ENCODE measurements at regions not wholly inside any gene's neighbourhood (a gene's known extent, or its start where the extent isn't known, plus 50 kb on each side); places are given as distances from the start of the nearest gene placed in this dataset.

- Histone ChIP-seq H3K4me3 (replicated peaks; ENCODE audit: low read depth, low read length) (no peak overlapping the region), H3K27me3 (replicated peaks; ENCODE audit: control insufficient read depth, insufficient read depth, low read length) (no peaks in the 10 kb centered on the region; the same call in 1 of the 2 replicates), H3K36me3 (ENCODE audit: control insufficient read depth, insufficient read depth, low read length) (no peaks in the 10 kb centered on the region)
- no peak for DNase-seq (ENCODE audit: extremely low read depth, insufficient read length)
- no peak for TF ChIP-seq CTCF (IDR thresholded peaks at IDR 0.05; ENCODE audit: insufficient read depth, low read length, poor library complexity, severe bottlenecking)
Measured at GRCh38 chr2:238632181-238633060, 205.7 kb downstream of the ASB1 start.

DNA sequence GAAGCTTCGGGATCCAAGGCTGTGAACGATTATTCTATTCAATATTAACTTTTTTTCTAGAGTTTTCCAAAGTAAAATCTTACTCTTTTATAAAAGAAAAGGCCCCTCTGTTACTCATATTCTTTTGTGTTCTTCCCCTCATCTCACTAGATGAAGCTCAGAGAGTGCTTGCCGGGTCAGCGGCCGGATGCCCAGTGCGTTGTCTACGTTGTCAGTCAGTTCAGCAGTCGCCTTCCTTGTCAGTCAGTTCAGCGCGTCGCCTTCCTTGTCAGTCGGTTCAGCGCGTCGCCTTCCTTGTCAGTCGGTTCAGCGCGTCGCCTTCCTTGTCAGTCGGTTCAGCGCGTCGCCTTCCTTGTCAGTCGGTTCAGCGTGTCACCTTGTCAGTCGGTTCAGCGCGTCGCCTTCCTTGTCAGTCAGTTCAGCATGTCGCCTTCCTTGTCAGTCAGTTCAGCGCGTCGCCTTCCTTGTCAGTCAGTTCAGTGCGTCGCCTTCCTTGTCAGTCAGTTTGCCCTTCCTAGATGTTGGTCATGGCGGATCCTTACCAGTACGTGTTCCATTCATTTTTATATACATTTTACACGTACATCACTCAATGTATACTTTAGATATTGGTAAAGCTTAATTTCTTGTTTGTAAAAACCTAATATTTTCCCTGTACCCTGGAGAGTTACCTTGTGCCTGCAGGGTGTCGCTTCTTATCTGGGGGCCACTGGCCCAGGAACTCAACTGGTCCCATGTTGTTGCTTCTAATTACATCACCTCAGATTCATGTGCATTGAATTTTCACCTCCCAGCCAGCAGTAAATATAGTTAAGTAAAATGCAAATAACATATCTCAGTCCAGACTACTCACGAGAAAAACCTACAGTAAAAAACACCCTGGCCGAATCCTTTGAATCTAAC, 206.9 kb downstream of the ASB1 start:
- no peak overlapping the region for H3K4me3 ChIP-seq (replicated peaks; ENCODE audit: low read depth, low read length)
- H3K36me3 ChIP-seq (ENCODE audit: control insufficient read depth, insufficient read depth, low read length) = no peaks in the 10 kb centered on the region
- TF ChIP-seq CTCF (IDR thresholded peaks at IDR 0.05; ENCODE audit: insufficient read depth, low read length, poor library complexity, severe bottlenecking) = no peak
- no peak for DNase-seq (ENCODE audit: extremely low read depth, insufficient read length)
- no peaks in the 10 kb centered on the region; the same call in 1 of the 2 replicates for H3K27me3 ChIP-seq (replicated peaks; ENCODE audit: control insufficient read depth, insufficient read depth, low read length)

DNA sequence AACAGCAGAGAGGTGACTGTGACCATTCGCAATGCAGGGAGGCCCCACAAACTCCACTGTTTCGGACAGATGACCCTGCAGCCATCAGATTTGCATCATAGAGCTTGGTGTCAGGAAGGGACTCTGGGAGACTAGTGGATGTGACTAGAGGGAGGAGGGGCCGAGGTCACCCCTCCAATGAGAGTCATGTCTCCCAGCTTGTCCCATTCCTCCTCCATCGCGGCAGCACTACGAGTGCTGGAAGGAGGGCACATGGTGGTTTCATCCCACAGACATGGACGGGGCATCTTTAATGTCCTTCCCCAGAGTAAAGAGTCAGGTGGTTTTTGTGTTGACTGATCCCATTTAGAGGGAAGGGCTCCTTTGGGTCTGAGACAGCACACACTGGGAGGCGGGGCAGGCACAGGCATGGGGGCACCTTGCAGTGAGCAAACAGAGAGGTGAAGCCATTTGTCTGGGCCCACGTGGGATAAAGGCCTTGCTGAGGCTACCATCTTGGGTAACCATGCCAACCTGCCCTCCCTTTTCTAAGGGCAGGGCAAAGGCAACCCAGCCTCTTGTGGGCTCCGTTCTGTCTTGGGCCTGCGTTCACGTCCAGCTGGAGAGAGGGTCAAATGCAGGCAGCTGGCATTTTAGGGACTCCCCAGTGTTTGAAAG, 208.1 kb downstream of the ASB1 start:
- H3K36me3 ChIP-seq (ENCODE audit: control insufficient read depth, insufficient read depth, low read length) = no peaks in the 10 kb centered on the region
- no peaks in the 10 kb centered on the region; the same call in none of the 2 replicates for H3K27me3 ChIP-seq (replicated peaks; ENCODE audit: control insufficient read depth, insufficient read depth, low read length)
- no peak for DNase-seq (ENCODE audit: extremely low read depth, insufficient read length)
- H3K4me3 ChIP-seq (replicated peaks; ENCODE audit: low read depth, low read length) = no peak overlapping the region
- TF ChIP-seq CTCF (IDR thresholded peaks at IDR 0.05; ENCODE audit: insufficient read depth, low read length, poor library complexity, severe bottlenecking) = no peak

- no peak for DNase-seq (ENCODE audit: extremely low read depth, insufficient read length)
- no peaks in the 10 kb centered on the region for H3K36me3 ChIP-seq (ENCODE audit: control insufficient read depth, insufficient read depth, low read length)
- no peaks in the 10 kb centered on the region; the same call in 1 of the 2 replicates for H3K27me3 ChIP-seq (replicated peaks; ENCODE audit: control insufficient read depth, insufficient read depth, low read length)
- TF ChIP-seq CTCF (IDR thresholded peaks at IDR 0.05; ENCODE audit: insufficient read depth, low read length, poor library complexity, severe bottlenecking) = no peak
- H3K4me3 ChIP-seq (replicated peaks; ENCODE audit: low read depth, low read length) = no peak overlapping the region
Measured at GRCh38 chr2:238635647-238636051, 208.9 kb downstream of the ASB1 start.

DNA sequence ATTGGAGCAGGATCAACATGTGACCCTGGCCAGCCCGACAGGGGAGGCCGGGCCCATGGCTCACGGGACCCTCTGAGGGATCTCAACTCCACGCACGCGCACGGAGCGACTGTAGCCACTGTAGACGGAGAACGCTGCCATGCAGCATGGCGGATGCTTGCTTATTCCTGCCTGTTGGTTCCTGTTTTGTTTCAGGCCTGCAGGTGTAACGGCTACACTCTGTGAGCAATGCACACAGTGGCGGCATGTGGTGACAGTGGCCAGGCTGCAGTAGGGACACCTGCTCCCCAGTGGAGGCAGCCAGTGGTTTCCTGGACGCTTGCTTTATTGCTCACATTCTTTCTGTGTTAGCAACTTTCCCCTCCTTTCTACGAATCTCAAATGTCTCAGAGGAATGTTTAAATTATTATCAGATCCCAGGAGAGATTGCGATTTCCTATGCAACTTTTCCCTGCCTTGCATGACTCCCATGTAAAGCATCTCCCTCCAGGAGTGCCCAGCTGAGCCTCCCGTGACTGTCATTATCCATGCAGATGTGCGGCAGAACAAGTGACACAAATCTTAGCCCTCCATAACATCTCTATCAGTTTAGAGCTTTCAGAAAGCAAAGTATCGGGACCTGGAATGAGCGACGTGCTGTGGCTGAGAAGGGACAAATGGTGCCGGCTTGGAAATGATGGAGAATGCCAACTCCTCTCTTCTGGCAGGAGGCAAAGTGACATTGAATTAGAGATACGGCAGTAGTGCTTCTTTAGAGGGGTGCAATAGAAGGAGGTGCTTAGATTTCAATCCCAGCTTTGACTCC, 209.7 kb downstream of the ASB1 start:
- Histone ChIP-seq H3K36me3 (ENCODE audit: control insufficient read depth, insufficient read depth, low read length) (no peaks in the 10 kb centered on the region), H3K4me3 (replicated peaks; ENCODE audit: low read depth, low read length) (no peak overlapping the region), H3K27me3 (replicated peaks; ENCODE audit: control insufficient read depth, insufficient read depth, low read length) (no peaks in the 10 kb centered on the region; the same call in 1 of the 2 replicates)
- no peak for DNase-seq (ENCODE audit: extremely low read depth, insufficient read length)
- no peak for TF ChIP-seq CTCF (IDR thresholded peaks at IDR 0.05; ENCODE audit: insufficient read depth, low read length, poor library complexity, severe bottlenecking)

Measured in GM06990 (cell line).